ENCODE measurements at regions not wholly inside any gene's neighbourhood (a gene's known extent, or its start where the extent isn't known, plus 50 kb on each side); places are given as distances from the start of the nearest gene placed in this dataset.

DNA sequence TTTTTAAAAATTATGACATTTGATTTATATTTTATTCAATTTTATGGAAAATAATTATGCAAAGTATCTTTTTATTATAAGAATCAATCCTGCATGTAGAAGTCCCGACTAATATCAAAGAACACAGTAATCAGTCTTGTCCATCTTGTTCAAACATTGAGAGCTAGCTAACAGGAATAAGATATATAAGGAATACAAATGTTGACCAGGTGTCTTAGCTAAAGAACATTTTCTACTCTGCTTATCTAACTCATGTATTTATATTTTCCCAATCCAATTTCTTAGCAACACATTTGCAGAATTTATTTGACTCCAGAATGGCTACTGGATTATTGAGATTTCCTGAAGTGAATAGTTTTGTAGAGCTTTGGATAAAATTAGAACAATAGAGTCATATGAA, 61.5 kb upstream of the NR3C2 start:
- DNase-seq, result no peak

DNA sequence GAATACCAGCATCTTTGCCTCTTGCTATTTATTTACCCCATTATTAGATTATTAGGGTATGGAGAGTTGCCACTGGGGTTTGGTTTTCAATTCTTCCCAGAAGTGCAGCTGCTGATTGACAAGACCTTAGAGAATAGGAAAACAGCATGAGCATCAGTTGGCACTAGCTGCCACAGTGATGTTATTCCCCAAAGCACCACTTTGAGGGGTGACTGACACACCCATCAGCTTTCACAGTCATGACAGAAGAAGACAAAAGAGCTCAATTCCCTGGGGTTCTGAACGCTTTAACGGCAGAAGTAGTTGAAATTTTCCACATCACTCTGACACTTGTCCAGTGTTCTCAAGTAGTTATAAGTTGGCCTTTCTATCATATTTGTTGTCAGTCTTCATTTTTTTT, 55.0 kb upstream of the NR3C2 start:
- DNase-seq, result no peak

DNA sequence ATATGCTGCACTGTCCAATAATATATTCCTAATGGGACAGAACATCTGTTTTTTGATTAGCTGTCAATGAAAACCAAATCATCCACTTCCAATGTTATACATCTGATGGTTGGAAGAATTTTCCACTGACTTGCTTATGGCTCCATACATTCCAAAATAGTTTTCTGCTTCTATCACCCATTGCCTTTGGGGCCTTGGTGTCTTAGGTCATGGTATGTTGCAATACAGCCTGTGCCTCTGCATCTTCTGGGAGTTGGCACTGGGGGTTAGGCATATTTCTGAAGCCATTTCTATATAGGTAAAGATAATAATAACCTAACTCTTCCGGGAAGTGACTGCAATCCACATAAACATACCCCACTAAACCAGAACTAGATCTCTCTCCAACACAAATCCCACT, 53.2 kb upstream of the NR3C2 start:
- no peak for DNase-seq

Measured in NCI-H187 (cell line).